Endodermal cell (in vitro differentiated cells): ENCODE measurements at regions not wholly inside any gene's neighbourhood (a gene's known extent, or its start where the extent isn't known, plus 50 kb on each side); places are given as distances from the start of the nearest gene placed in this dataset.
A peak's percentile ranks its signal among the peaks of the same experiment; 100 is the strongest.

Experiments
- DNase-seq: peaks from one replicate; pipeline ENCODE4 v3.0.0-alpha.2; 2017
- H3K27ac ChIP-seq: 2 replicates; pipeline ENCODE4 v1.5.1; 2013; ENCODE audit warnings: mild to moderate bottlenecking, low read depth, low read length, moderate library complexity
- H3K27me3 ChIP-seq: 2 replicates; pipeline ENCODE4 v1.6.1; 2013; ENCODE audit warnings: mild to moderate bottlenecking, low read length, moderate library complexity; ENCODE audit not compliant: insufficient read depth, control insufficient read depth, poor library complexity, severe bottlenecking
- H3K36me3 ChIP-seq: 2 replicates; pipeline ENCODE4 v1.7.0; 2013; ENCODE audit warnings: mild to moderate bottlenecking, low read length, moderate library complexity; ENCODE audit not compliant: control insufficient read depth, insufficient read depth
- H3K4me1 ChIP-seq: one replicate; pipeline ENCODE4 v1.7.0; 2013; ENCODE audit warnings: low read length; ENCODE audit not compliant: control insufficient read depth, insufficient read depth
- H3K4me3 ChIP-seq: 2 replicates; pipeline ENCODE4 v1.5.1; 2013; ENCODE audit warnings: mild to moderate bottlenecking, low read length, moderate library complexity
- H3K9ac ChIP-seq: 2 replicates; pipeline ENCODE4 v1.6.1; 2013; ENCODE audit warnings: mild to moderate bottlenecking, low read length, moderate library complexity; ENCODE audit not compliant: poor library complexity, severe bottlenecking; ENCODE audit errors: extremely low read depth
- H3K9me3 ChIP-seq: 2 replicates; pipeline ENCODE4 v1.6.1; 2013; ENCODE audit warnings: mild to moderate bottlenecking, low read length, moderate library complexity; ENCODE audit not compliant: control insufficient read depth
- H3K27ac Mint-ChIP-seq: 2 replicates; pipeline ENCODE4 v1.8.0; 2020; ENCODE audit warnings: mixed read lengths
- H3K27me3 Mint-ChIP-seq: 2 replicates; pipeline ENCODE4 v1.8.0; 2021; ENCODE audit warnings: mild to moderate bottlenecking, mixed read lengths; ENCODE audit not compliant: insufficient read depth
- H3K36me3 Mint-ChIP-seq: 2 replicates; pipeline ENCODE4 v1.8.0; 2020; ENCODE audit warnings: low read depth, mixed read lengths
- H3K4me1 Mint-ChIP-seq: 2 replicates; pipeline ENCODE4 v1.8.0; 2020; ENCODE audit warnings: mixed read lengths
- H3K4me3 Mint-ChIP-seq: 2 replicates; pipeline ENCODE4 v1.8.0; 2020; ENCODE audit warnings: mild to moderate bottlenecking, moderate library complexity, mixed read lengths
- H3K9me3 Mint-ChIP-seq: 2 replicates; pipeline ENCODE4 v1.8.0; 2020; ENCODE audit warnings: mild to moderate bottlenecking, mixed read lengths
- WGBS, 2 experiments: methylation state at CpG; one replicate each; pipeline versions ENCODE4 v1.1.5 to v1.1.7; 2013; ENCODE audit warnings: missing lambda C conversion rate in 2 of 2, mixed read lengths in 1 of 2; ENCODE audit not compliant: insufficient coverage in 1 of 2, insufficient read length in 1 of 2; 5-methylcytosine and 5-hydroxymethylcytosine counted together
- TF ChIP-seq, protein P1 (sequence below): fragments of 200-600 bp; sonication (generic); conservative IDR thresholded peaks from 2 replicates; pipeline ENCODE4 v1.5.0; 2021; ENCODE audit warnings: antibody characterized with exemption, mild to moderate bottlenecking

DNA sequence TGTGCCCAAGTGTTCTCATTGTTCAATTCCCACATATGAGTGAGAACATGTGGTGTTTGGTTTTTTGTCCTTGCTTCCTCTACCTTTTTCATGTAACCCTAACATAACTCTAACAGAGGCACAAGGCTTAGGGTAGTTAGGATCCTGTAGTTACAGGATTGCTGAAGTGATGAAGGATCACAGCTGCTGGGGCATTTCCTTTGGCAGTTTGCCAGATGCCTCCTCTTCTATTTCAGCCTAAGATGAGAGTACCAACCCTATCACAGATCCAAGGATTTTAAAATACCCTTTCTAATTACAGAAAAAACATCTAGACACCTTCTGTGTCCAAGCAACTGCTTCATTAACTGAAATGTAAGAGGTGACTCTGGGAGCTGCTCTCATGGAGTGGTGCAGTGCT lies 141.7 kb upstream of the COL1A2 start:
- no peak overlapping the region for H3K27ac Mint-ChIP-seq
- H3K4me3 Mint-ChIP-seq: no peak overlapping the region
- TF ChIP-seq, protein P1, sequence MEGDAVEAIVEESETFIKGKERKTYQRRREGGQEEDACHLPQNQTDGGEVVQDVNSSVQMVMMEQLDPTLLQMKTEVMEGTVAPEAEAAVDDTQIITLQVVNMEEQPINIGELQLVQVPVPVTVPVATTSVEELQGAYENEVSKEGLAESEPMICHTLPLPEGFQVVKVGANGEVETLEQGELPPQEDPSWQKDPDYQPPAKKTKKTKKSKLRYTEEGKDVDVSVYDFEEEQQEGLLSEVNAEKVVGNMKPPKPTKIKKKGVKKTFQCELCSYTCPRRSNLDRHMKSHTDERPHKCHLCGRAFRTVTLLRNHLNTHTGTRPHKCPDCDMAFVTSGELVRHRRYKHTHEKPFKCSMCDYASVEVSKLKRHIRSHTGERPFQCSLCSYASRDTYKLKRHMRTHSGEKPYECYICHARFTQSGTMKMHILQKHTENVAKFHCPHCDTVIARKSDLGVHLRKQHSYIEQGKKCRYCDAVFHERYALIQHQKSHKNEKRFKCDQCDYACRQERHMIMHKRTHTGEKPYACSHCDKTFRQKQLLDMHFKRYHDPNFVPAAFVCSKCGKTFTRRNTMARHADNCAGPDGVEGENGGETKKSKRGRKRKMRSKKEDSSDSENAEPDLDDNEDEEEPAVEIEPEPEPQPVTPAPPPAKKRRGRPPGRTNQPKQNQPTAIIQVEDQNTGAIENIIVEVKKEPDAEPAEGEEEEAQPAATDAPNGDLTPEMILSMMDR: no peak
- H3K9ac ChIP-seq: no peak overlapping the region
- peaks cover 2% of the 10 kb centered on the region for H3K9me3 Mint-ChIP-seq
- H3K27ac ChIP-seq: no peak overlapping the region
- peaks cover 4% of the 10 kb centered on the region for H3K9me3 ChIP-seq
- no peak for DNase-seq
- no peak overlapping the region for H3K4me3 ChIP-seq
- no peaks in the 10 kb centered on the region for H3K36me3 Mint-ChIP-seq
- peaks cover 52% of the 10 kb centered on the region for H3K27me3 ChIP-seq
- no peaks in the 10 kb centered on the region for H3K4me1 ChIP-seq
- no peaks in the 10 kb centered on the region for H3K36me3 ChIP-seq
- H3K27me3 Mint-ChIP-seq: peaks cover 52% of the 10 kb centered on the region
- peaks cover 13% of the 10 kb centered on the region for H3K4me1 Mint-ChIP-seq

DNA sequence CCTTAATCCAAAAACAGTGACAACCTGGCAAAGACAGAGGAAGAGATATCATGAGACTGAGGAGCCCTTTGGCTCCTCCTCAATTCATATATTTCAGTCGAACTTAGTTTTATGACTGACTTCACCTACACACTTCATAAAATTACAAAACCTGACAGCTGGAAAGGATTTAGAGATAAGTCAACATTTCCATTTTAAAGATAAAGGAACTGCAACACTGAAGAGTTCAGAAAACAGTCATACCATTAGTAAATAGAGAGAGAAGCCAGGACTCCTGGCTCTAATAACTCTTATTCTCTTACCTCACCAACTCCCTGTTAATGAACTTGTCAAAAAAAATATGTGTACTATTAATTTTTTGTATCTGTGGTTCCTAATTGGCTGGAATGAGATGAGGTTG lies 141.0 kb upstream of the COL1A2 start:
- Mint-ChIP-seq H3K9me3 (peaks cover 2% of the 10 kb centered on the region), H3K27me3 (peaks cover 45% of the 10 kb centered on the region), H3K4me3 (no peak overlapping the region), H3K36me3 (no peaks in the 10 kb centered on the region), H3K4me1 (peaks cover 16% of the 10 kb centered on the region), H3K27ac (no peak overlapping the region)
- H3K36me3 ChIP-seq: no peaks in the 10 kb centered on the region
- no peak for DNase-seq
- TF ChIP-seq, protein P1: no peak
- WGBS, 2 experiments: 85% methylated on average over 1 of the region's 1 CpG; no CpG with 5 or more reads in 1 of the 2 experiments
- peaks cover 3% of the 10 kb centered on the region for H3K4me1 ChIP-seq
- peaks cover 45% of the 10 kb centered on the region for H3K27me3 ChIP-seq
- H3K9ac ChIP-seq: no peak overlapping the region
- no peak overlapping the region for H3K4me3 ChIP-seq
- H3K27ac ChIP-seq: no peak overlapping the region
- peaks cover 4% of the 10 kb centered on the region for H3K9me3 ChIP-seq

DNA sequence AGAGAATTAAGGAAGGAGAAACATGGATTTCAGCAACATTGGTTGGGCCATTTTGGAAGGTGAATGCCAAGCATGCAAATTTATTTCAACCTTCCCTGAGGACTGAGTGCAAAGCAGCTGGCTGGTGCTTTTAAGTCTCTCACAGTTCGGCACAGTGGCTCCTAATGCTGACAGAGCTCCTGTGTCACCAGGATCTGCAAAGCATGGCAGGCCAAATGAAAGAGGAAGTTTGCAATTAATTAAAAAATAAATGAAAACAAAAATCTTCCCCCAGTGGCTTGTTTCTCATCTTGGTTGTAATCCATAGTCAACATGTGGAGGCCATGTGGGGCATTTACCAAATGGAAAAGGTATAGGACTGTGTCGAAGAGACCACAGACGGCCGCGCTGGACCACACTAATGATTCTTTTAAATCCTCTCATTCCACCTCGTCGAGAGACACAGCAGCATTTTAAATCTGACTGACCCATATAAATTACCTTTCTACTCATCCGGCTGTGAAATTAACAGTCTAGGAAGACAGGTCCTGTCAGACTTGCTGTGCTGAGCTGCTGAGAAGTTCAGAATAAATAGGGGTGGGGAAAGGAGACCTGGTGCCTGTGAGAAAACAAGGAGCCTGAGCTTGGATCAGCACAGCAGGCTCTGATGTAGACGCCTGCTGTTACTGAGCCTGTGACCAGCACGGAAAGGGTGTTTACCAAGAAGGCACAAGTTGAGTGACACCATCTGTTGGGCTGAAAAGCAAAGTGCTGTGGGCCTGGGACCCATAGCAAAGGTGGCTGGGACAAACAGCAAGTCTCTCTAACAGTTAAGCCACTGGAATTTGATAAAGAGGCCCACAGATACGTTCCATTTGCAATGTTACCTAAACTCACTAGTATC lies 136.0 kb upstream of the COL1A2 start:
- peaks cover 2% of the 10 kb centered on the region for H3K9me3 Mint-ChIP-seq
- peaks cover 9% of the 10 kb centered on the region for H3K27me3 ChIP-seq
- peaks cover 4% of the 10 kb centered on the region for H3K9me3 ChIP-seq
- no peaks in the 10 kb centered on the region for H3K36me3 Mint-ChIP-seq
- no peak overlapping the region for H3K9ac ChIP-seq
- no peak overlapping the region for H3K4me3 ChIP-seq
- H3K27me3 Mint-ChIP-seq: peaks cover 2% of the 10 kb centered on the region
- peak overlapping the region; percentile 26 for H3K27ac Mint-ChIP-seq
- H3K4me3 Mint-ChIP-seq: no peak overlapping the region
- H3K36me3 ChIP-seq: no peaks in the 10 kb centered on the region
- peaks cover 17% of the 10 kb centered on the region for H3K4me1 Mint-ChIP-seq
- DNase-seq: peak; percentile 88
- WGBS, 2 experiments: 64 to 72% methylated on average over 5 to 11 of the region's 11 CpGs
- TF ChIP-seq, protein P1: peak; percentile 20
- peaks cover 5% of the 10 kb centered on the region for H3K4me1 ChIP-seq
- peak overlapping the region; percentile 19 for H3K27ac ChIP-seq
